GM12873 (cell line): ENCODE measurements at regions not wholly inside any gene's neighbourhood (a gene's known extent, or its start where the extent isn't known, plus 50 kb on each side); places are given as distances from the start of the nearest gene placed in this dataset.

Source experiments
- CTCF ChIP-seq: IDR thresholded peaks from 2 replicates; pipeline ENCODE4 v1.5.1; 2012; ENCODE audit warnings: low read depth, mild to moderate bottlenecking, moderate library complexity, low read length, control low read depth; ENCODE audit not compliant: insufficient read depth; ENCODE audit errors: missing control alignments

DNA sequence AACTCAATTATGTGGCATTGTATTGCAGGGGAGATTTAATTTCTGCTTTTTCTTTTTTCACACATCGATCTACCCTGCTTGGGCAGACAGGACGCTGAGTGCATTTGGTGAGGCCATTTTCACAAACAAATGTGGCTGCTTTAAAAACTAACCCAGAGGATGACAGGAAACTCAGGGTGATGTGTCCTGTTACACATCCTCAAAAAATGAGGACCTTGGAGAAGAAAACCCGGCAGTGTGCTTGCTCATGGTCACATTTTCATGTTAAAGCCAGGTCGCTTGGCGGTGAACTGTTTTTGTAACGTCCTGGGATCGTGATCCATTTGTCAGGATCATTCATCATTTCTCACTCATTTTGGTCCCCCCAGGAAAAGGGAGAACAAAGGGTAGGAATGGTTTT lies 478.3 kb upstream of the ADAMTS16 start:
- no peak for TF ChIP-seq CTCF

DNA sequence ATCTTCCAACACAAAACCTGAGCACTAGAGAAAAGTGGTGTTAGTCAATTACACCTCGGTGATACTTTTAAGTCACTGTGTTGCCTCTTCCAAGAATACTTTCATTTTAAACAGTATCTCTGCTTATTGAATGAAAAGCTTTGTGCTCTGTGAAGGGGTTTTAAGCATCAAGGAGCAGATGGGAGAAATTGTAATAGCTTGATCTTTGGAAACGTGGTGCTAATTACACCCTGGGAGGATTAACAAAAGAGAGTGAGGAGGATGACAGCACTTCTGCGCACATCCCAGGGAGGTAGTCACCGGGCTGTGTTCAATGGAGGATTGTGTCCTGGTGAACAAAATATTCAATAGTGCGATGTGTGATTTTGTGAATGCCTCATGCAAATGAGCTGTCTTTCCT lies 477.4 kb upstream of the ADAMTS16 start:
- TF ChIP-seq CTCF: no peak

- TF ChIP-seq CTCF: no peak
Observed at GRCh38 chr5:4665911-4666310, 474.2 kb upstream of the ADAMTS16 start.

GRCh38 chr5:4674166-4674565 lies 466.0 kb upstream of the ADAMTS16 start:
- TF ChIP-seq CTCF: no peak

DNA sequence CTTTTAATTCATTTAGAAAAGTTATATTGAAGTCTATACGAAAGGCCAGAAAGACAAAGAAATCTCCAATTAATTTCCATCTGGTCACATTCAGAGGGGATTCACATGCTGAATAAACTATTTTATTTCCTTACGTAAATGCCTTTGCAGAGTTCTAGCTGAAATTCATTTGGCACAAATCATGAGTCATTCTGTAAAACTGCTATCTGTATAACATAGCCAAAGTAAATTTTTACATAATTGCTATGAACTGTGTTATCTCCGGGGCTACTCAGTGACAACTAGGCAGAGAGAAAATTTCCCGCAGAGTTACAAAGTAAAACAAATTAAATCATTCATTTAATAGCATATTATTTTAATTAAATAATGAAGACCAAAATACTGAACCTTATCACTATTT lies 463.2 kb upstream of the ADAMTS16 start:
- TF ChIP-seq CTCF: no peak

GRCh38 chr5:4684946-4685345 lies 455.2 kb upstream of the ADAMTS16 start:
- TF ChIP-seq CTCF: no peak

DNA sequence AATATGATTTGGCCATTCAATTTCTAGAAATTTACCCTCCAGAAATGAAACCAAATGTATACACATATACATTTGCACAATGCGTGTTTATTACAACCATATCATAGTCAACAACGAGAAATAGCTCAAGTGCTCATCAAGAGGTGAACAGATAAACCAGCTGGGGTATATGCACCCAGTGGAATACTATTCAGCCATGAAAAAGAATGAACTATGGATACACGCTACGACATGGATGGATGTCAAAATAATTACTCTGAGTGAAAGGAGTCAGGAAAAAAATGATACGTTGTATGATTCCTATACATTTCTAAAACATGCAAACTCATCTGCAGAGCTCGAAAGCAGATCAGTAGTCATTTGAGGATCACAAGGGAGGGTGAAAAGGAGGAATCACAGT lies 441.5 kb upstream of the ADAMTS16 start:
- no peak for TF ChIP-seq CTCF

DNA sequence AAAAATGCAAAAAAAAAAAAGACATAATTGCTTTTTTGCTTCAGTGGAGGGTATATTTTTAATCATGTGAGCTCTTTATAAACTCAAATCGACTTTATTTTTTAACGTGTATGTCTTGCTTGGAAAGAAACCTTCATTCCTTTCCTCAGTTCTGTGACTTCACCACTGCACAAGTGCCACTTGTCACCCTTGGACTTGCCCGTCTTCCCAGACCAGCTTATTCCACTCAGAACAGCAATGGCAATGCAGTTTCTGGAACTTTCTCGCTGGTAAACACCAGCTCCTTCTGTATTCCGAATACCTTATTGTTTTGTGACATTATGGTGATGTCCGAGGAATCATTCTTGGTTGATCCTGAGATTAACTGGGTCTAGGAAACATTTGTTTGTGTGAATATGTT lies 440.5 kb upstream of the ADAMTS16 start:
- no peak for TF ChIP-seq CTCF
